H9 (cell line): ENCODE measurements at regions not wholly inside any gene's neighbourhood (a gene's known extent, or its start where the extent isn't known, plus 50 kb on each side); places are given as distances from the start of the nearest gene placed in this dataset.

Experiments
- DNase-seq: peaks from one replicate; pipeline ENCODE4 v3.0.0-alpha.2; 2017
- H2AFZ ChIP-seq: one replicate; pipeline ENCODE4 v1.6.1; 2013; ENCODE audit warnings: mild to moderate bottlenecking, low read length, control low read depth, moderate library complexity
- H2AK5ac ChIP-seq: 2 replicates; pipeline ENCODE4 v1.6.1; 2013; ENCODE audit warnings: low read length, control low read depth, mixed read lengths; ENCODE audit not compliant: insufficient read length
- H2BK120ac ChIP-seq: one replicate; pipeline ENCODE4 v1.6.1; 2013; ENCODE audit warnings: low read depth, mild to moderate bottlenecking, low read length, control low read depth, inconsistent platforms; ENCODE audit not compliant: poor library complexity, severe bottlenecking
- H2BK12ac ChIP-seq: 2 replicates; pipeline ENCODE4 v1.6.1; 2013; ENCODE audit warnings: low read length, control low read depth, mixed read lengths, low read depth; ENCODE audit not compliant: insufficient read length
- H2BK15ac ChIP-seq: 2 replicates; pipeline ENCODE4 v1.6.1; 2013; ENCODE audit warnings: low read depth, low read length, control low read depth
- H2BK20ac ChIP-seq: one replicate; pipeline ENCODE4 v1.6.1; 2013; ENCODE audit warnings: low read depth, mild to moderate bottlenecking, low read length, control low read depth, inconsistent platforms; ENCODE audit not compliant: poor library complexity, severe bottlenecking
- H2BK5ac ChIP-seq: 2 replicates; pipeline ENCODE4 v1.6.1; 2013; ENCODE audit warnings: low read length, control low read depth, mixed read lengths; ENCODE audit not compliant: insufficient read length
- H3K14ac ChIP-seq: 2 replicates; pipeline ENCODE4 v1.6.1; 2013; ENCODE audit warnings: low read length, control low read depth; ENCODE audit not compliant: insufficient read depth
- H3K18ac ChIP-seq: 2 replicates; pipeline ENCODE4 v1.6.1; 2013; ENCODE audit warnings: low read depth, mild to moderate bottlenecking, mixed read lengths, low read length, control low read depth; ENCODE audit not compliant: insufficient read length
- H3K23ac ChIP-seq: 2 replicates; pipeline ENCODE4 v1.6.1; 2013; ENCODE audit warnings: low read length, control low read depth, mixed read lengths, low read depth; ENCODE audit not compliant: insufficient read length
- H3K23me2 ChIP-seq: 2 replicates; pipeline ENCODE4 v1.6.1; 2013; ENCODE audit warnings: low read depth, mild to moderate bottlenecking, mixed read lengths, low read length, control low read depth; ENCODE audit not compliant: insufficient read length, poor library complexity, severe bottlenecking
- H3K27ac ChIP-seq: 2 replicates; pipeline ENCODE4 v1.5.1; 2013; ENCODE audit warnings: low read length, control low read depth, mixed read lengths, low read depth; ENCODE audit not compliant: insufficient read length
- H3K27me3 ChIP-seq: 2 replicates; pipeline ENCODE4 v1.6.1; 2013; ENCODE audit warnings: low read length, control low read depth, inconsistent platforms; ENCODE audit not compliant: insufficient read depth
- H3K4ac ChIP-seq: 2 replicates; pipeline ENCODE4 v1.6.1; 2013; ENCODE audit warnings: low read depth, mild to moderate bottlenecking, control low read depth, inconsistent platforms, low read length, moderate library complexity
- H3K4me1 ChIP-seq: 2 replicates; pipeline ENCODE4 v1.6.1; 2013; ENCODE audit warnings: low read length, control low read depth, inconsistent platforms; ENCODE audit not compliant: insufficient read depth
- H3K4me2 ChIP-seq: 2 replicates; pipeline ENCODE4 v1.6.1; 2013; ENCODE audit warnings: low read length, control low read depth, mixed read lengths; ENCODE audit not compliant: insufficient read length, insufficient read depth
- H3K56ac ChIP-seq: 2 replicates; pipeline ENCODE4 v1.6.1; 2013; ENCODE audit warnings: low read depth, mild to moderate bottlenecking, mixed read lengths, low read length, control low read depth; ENCODE audit not compliant: insufficient read length
- H3K79me1 ChIP-seq: 2 replicates; pipeline ENCODE4 v1.6.1; 2013; ENCODE audit warnings: low read depth, mild to moderate bottlenecking, moderate library complexity, low read length, control low read depth, inconsistent platforms; ENCODE audit not compliant: insufficient read depth, poor library complexity, severe bottlenecking
- H3K79me2 ChIP-seq: 2 replicates; pipeline ENCODE4 v1.6.1; 2013; ENCODE audit warnings: low read length, control low read depth, inconsistent platforms; ENCODE audit not compliant: insufficient read depth
- H3K9ac ChIP-seq: 2 replicates; pipeline ENCODE4 v1.6.1; 2013; ENCODE audit warnings: low read length, control low read depth, mixed read lengths; ENCODE audit not compliant: insufficient read length; ENCODE audit errors: extremely low read depth
- H3K9me3 ChIP-seq: one replicate; pipeline ENCODE4 v1.6.1; 2013; ENCODE audit warnings: low read depth, low read length, inconsistent platforms; ENCODE audit not compliant: control insufficient read depth
- H3T11ph ChIP-seq: one replicate; pipeline ENCODE4 v1.6.1; 2013; ENCODE audit warnings: mild to moderate bottlenecking, low read length, control low read depth, inconsistent platforms
- H4K20me1 ChIP-seq: one replicate; pipeline ENCODE4 v1.6.1; 2013; ENCODE audit not compliant: control insufficient read depth, insufficient read length, insufficient read depth
- H4K5ac ChIP-seq: 2 replicates; pipeline ENCODE4 v1.6.1; 2013; ENCODE audit warnings: low read depth, mild to moderate bottlenecking, mixed read lengths, low read length, control low read depth; ENCODE audit not compliant: insufficient read length
- H4K8ac ChIP-seq: replicated peaks from 2 replicates; pipeline ENCODE4 v1.6.1; 2013; ENCODE audit warnings: low read length, control low read depth, mixed read lengths, low read depth; ENCODE audit not compliant: insufficient read length
- H4K91ac ChIP-seq: 2 replicates; pipeline ENCODE4 v1.6.1; 2013; ENCODE audit warnings: low read depth, mild to moderate bottlenecking, moderate library complexity, mixed read lengths, low read length, control low read depth; ENCODE audit not compliant: insufficient read length
- H3K27ac Mint-ChIP-seq, 3 experiments: 2 replicates in 2 of 3; 3 replicates in 1 of 3; pipeline ENCODE4 v1.8.0; 2020 to 2021; ENCODE audit warnings: mixed read lengths in 3 of 3, mild to moderate bottlenecking in 1 of 3, moderate library complexity in 1 of 3
- H3K27me3 Mint-ChIP-seq: 2 replicates; pipeline ENCODE4 v1.8.0; 2021; ENCODE audit warnings: low read depth, mild to moderate bottlenecking, moderate library complexity, mixed read lengths
- H3K36me3 Mint-ChIP-seq, 3 experiments: 2 replicates in 2 of 3; 3 replicates in 1 of 3; pipeline ENCODE4 v1.8.0; 2020 to 2021; ENCODE audit warnings: low read depth in 3 of 3, mixed read lengths in 3 of 3; ENCODE audit not compliant: insufficient read depth in 1 of 3
- H3K4me1 Mint-ChIP-seq, 2 experiments: 2 replicates each; pipeline ENCODE4 v1.8.0; 2020; ENCODE audit warnings: mixed read lengths in 2 of 2
- H3K4me3 Mint-ChIP-seq, 2 experiments: 2 replicates in 1 of 2; 3 replicates in 1 of 2; pipeline ENCODE4 v1.8.0; 2020 to 2021; ENCODE audit warnings: mild to moderate bottlenecking in 2 of 2, mixed read lengths in 2 of 2, moderate library complexity in 1 of 2
- H3K9me3 Mint-ChIP-seq, 2 experiments: 2 replicates in 1 of 2; 3 replicates in 1 of 2; pipeline ENCODE4 v1.8.0; 2020; ENCODE audit warnings: mild to moderate bottlenecking in 2 of 2, mixed read lengths in 2 of 2, moderate library complexity in 1 of 2
- WGBS: extraction: QIAGEN DNeasy Blood & Tissue Kit; methylation state at CpG from one replicate; pipeline ENCODE4 v1.1.7; 2013; ENCODE audit warnings: missing lambda C conversion rate, low lambda C conversion rate, mixed read lengths; ENCODE audit not compliant: insufficient read length; ENCODE audit errors: extremely low coverage; 5-methylcytosine and 5-hydroxymethylcytosine counted together
- TF ChIP-seq, protein P1 (sequence below): fragments of 200-600 bp; sonication (generic); conservative IDR thresholded peaks from 3 replicates; pipeline ENCODE4 v1.8.0; 2021; ENCODE audit warnings: antibody characterized with exemption, mild to moderate bottlenecking

DNA sequence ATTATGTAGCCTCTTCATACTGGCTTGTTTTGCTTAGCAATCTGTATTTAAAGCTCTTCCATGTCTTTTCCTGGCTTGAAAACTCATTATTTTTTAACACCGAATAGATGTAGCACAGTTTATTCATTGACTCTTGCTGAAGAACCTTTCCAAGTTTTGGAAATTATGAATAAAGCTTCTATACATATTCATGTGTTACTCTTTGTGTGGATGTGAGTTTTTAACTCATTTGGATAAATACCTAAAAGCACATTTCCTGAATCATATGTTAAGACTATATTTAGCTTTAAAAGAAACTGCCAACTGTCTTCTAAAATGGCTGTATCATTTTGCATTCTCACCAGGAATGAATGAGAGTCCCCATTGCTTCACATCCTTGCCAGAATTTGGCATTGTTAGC lies 2061.7 kb upstream of the AGA start:
- no peaks in the 10 kb centered on the region for H3K9me3 ChIP-seq
- no peak overlapping the region for H4K8ac ChIP-seq
- H3K56ac ChIP-seq: no peak overlapping the region
- no peak overlapping the region for H3K4me2 ChIP-seq
- no peaks in the 10 kb centered on the region for H3K79me2 ChIP-seq
- Mint-ChIP-seq H3K27ac (no peak overlapping the region), H3K27me3 (no peaks in the 10 kb centered on the region), H3K4me1 (peaks cover 2 to 3% of the 10 kb centered on the region in 2 experiments; a peak in 2 of 4 replicates), H3K9me3 (no peaks in the 10 kb centered on the region; a peak in 1 of 5 replicates), H3K4me3 (no peak overlapping the region), H3K36me3 (no peaks in the 10 kb centered on the region; a peak in 1 of 7 replicates)
- no peaks in the 10 kb centered on the region for H3K23me2 ChIP-seq
- no peak overlapping the region for H3K18ac ChIP-seq
- H4K91ac ChIP-seq: no peak overlapping the region
- no peak overlapping the region for H2AFZ ChIP-seq
- H2BK120ac ChIP-seq: no peak overlapping the region
- H2BK12ac ChIP-seq: no peak overlapping the region
- no peak overlapping the region for H3K23ac ChIP-seq
- no peaks in the 10 kb centered on the region for H3K27me3 ChIP-seq
- H3T11ph ChIP-seq: no peak overlapping the region
- H4K5ac ChIP-seq: no peak overlapping the region
- no peaks in the 10 kb centered on the region for H4K20me1 ChIP-seq
- H3K79me1 ChIP-seq: no peaks in the 10 kb centered on the region
- no peak overlapping the region for H3K9ac ChIP-seq
- H2BK15ac ChIP-seq: no peak overlapping the region
- H2BK20ac ChIP-seq: no peak overlapping the region
- H2AK5ac ChIP-seq: no peak overlapping the region
- H3K27ac ChIP-seq: no peak overlapping the region
- DNase-seq: no peak
- H3K4ac ChIP-seq: no peak overlapping the region
- TF ChIP-seq, protein P1, sequence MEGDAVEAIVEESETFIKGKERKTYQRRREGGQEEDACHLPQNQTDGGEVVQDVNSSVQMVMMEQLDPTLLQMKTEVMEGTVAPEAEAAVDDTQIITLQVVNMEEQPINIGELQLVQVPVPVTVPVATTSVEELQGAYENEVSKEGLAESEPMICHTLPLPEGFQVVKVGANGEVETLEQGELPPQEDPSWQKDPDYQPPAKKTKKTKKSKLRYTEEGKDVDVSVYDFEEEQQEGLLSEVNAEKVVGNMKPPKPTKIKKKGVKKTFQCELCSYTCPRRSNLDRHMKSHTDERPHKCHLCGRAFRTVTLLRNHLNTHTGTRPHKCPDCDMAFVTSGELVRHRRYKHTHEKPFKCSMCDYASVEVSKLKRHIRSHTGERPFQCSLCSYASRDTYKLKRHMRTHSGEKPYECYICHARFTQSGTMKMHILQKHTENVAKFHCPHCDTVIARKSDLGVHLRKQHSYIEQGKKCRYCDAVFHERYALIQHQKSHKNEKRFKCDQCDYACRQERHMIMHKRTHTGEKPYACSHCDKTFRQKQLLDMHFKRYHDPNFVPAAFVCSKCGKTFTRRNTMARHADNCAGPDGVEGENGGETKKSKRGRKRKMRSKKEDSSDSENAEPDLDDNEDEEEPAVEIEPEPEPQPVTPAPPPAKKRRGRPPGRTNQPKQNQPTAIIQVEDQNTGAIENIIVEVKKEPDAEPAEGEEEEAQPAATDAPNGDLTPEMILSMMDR: no peak
- H3K4me1 ChIP-seq: no peaks in the 10 kb centered on the region
- no CpG with 5 or more reads among the region's 1 CpG for WGBS
- H2BK5ac ChIP-seq: no peak overlapping the region
- no peak overlapping the region for H3K14ac ChIP-seq
